Astrocyte of the cerebellum (primary cell): ENCODE measurements at regions not wholly inside any gene's neighbourhood (a gene's known extent, or its start where the extent isn't known, plus 50 kb on each side); places are given as distances from the start of the nearest gene placed in this dataset.

ENCODE experiments used
- DNase-seq: peaks from one replicate; pipeline ENCODE4 v3.0.0-alpha.2; 2011; ENCODE audit warnings: low read depth
- H3K4me3 ChIP-seq: 2 replicates; pipeline ENCODE4 v1.5.1; 2011; ENCODE audit warnings: mild to moderate bottlenecking, low read depth, low read length, moderate library complexity
- CTCF ChIP-seq: IDR thresholded peaks from 2 replicates; pipeline ENCODE4 v1.5.1; 2012; ENCODE audit warnings: low read length, low read depth, moderate library complexity, mild to moderate bottlenecking; ENCODE audit errors: missing control alignments
- in situ Hi-C: cut with HindIII; loops from 2 replicates; pipeline ENCODE4 v1.10.0; 2017; ENCODE audit warnings: low sequenced_read_pairs

- no peak overlapping the region for H3K4me3 ChIP-seq
- TF ChIP-seq CTCF: peak; percentile 92
- no peak for DNase-seq
- in situ Hi-C loops: no loop called here
Observed at GRCh38 chr2:64831134-64831976, 157.8 kb upstream of the SLC1A4 start.

GRCh38 chr2:64831977-64832328, 157.2 kb upstream of the SLC1A4 start:
- no peak for TF ChIP-seq CTCF
- H3K4me3 ChIP-seq: no peak overlapping the region
- in situ Hi-C loops: no loop called here
- DNase-seq: no peak

DNA sequence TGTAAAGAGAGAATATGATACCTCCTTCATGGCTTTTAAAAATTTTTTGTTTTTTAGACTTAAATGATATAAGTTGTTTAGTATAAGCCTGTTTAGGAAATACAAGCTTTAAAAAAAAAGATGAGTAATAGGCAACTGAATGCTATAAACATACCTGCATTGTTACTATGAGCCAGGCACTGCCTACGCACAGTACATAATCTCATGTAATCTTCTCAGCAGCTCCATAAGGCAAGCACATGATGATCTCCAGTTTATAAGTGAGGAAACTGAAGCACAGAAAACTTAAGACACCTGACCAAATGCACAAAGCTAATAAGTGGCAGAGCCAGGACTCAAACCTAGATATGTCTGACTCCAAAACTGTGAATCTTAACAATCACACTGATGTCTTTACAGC, 156.3 kb upstream of the SLC1A4 start:
- TF ChIP-seq CTCF: no peak
- in situ Hi-C loops: no loop called here
- no peak overlapping the region for H3K4me3 ChIP-seq
- no peak for DNase-seq

- DNase-seq: no peak
- in situ Hi-C loops: no loop called here
- H3K4me3 ChIP-seq: no peak overlapping the region
- TF ChIP-seq CTCF: no peak
Observed at GRCh38 chr2:64836566-64836965, 152.6 kb upstream of the SLC1A4 start.

DNA sequence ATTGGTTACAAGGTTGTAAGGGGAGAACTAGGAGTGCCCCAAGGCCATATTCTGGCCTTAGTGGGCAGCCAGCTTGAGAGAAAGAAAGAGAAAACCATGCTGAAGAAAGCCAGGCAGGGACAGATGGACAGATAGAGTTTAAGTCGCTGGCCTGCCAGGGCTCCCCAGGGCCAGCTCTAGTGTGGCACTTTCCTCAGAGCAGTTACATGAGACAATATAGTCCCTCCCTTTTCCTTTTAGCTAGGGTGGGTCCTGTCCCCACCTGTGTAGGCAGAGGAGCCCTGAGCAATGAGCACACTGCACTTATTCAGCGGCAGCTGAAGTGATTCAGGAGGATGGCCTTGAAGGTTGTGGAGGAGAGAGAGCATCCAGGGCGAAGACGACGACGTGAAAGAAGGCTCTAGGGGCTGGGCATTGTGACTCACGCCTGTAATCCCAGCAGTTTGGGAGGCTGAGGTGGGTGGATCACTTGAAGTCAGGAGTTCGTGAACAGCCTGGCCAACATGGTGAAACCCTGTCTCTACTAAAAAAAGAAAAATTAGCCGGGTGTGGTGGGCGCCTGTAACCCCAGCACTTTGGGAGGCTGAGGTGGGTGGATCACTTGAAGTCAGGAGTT, 152.0 kb upstream of the SLC1A4 start:
- in situ Hi-C loops: no loop called here
- no peak for DNase-seq
- no peak for TF ChIP-seq CTCF
- H3K4me3 ChIP-seq: no peak overlapping the region

GRCh38 chr2:64837925-64838641, 151.1 kb upstream of the SLC1A4 start:
- H3K4me3 ChIP-seq: no peak overlapping the region
- no peak for DNase-seq
- TF ChIP-seq CTCF: no peak
- in situ Hi-C loops: no loop called here
